Osteocyte (in vitro differentiated cells): ENCODE measurements at regions not wholly inside any gene's neighbourhood (a gene's known extent, or its start where the extent isn't known, plus 50 kb on each side); places are given as distances from the start of the nearest gene placed in this dataset.

Source experiments
- DNase-seq: peaks from one replicate; pipeline ENCODE4 v3.0.0; 2021; ENCODE audit warnings: mixed read lengths; ENCODE audit not compliant: unreplicated experiment; ENCODE audit errors: extremely low spot score
- H3K27ac Mint-ChIP-seq: one replicate; pipeline ENCODE4 v1.8.0; 2021; ENCODE audit warnings: mild to moderate bottlenecking, mixed read lengths; ENCODE audit not compliant: unreplicated experiment
- H3K27me3 Mint-ChIP-seq: one replicate; pipeline ENCODE4 v1.8.0; 2021; ENCODE audit warnings: mixed read lengths; ENCODE audit not compliant: unreplicated experiment
- H3K36me3 Mint-ChIP-seq: one replicate; pipeline ENCODE4 v1.8.0; 2021; ENCODE audit warnings: mixed read lengths; ENCODE audit not compliant: unreplicated experiment
- H3K4me1 Mint-ChIP-seq: one replicate; pipeline ENCODE4 v1.8.0; 2021; ENCODE audit warnings: mixed read lengths; ENCODE audit not compliant: unreplicated experiment
- H3K4me3 Mint-ChIP-seq: one replicate; pipeline ENCODE4 v1.8.0; 2021; ENCODE audit warnings: mild to moderate bottlenecking, moderate library complexity, mixed read lengths; ENCODE audit not compliant: unreplicated experiment
- H3K9me3 Mint-ChIP-seq: one replicate; pipeline ENCODE4 v1.8.0; 2021; ENCODE audit warnings: mixed read lengths; ENCODE audit not compliant: unreplicated experiment
- TF ChIP-seq, protein P1 (sequence below): fragments of 200-600 bp; sonication (generic); IDR thresholded peaks from 2 replicates; pipeline ENCODE4 v1.5.0; 2021; ENCODE audit warnings: antibody characterized with exemption, mild to moderate bottlenecking, moderate library complexity

DNA sequence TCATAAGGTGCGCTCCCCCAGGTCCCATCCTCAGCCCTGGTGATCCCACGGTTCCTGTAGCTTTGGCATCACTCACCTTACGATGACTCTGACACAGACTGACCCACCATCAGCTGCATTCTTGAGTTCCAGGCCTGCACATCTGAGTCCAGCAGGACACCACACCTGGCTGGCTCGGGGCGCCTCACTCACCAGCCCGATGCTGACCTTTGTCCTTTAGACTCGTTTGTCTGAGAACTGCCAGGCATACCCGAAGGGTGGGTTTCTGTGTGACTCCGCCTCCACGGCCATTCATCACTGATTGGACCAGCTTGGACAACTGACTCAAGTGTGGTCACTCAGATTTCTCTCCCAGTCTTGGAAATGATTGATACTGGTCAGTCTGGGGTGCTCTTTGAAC lies 129.4 kb upstream of the CSF3R start:
- Mint-ChIP-seq H3K36me3 (no peaks in the 10 kb centered on the region), H3K27me3 (no peaks in the 10 kb centered on the region), H3K27ac (no peak overlapping the region), H3K4me1 (no peaks in the 10 kb centered on the region), H3K4me3 (no peak overlapping the region), H3K9me3 (no peaks in the 10 kb centered on the region)
- DNase-seq, result no peak
- TF ChIP-seq, protein P1, sequence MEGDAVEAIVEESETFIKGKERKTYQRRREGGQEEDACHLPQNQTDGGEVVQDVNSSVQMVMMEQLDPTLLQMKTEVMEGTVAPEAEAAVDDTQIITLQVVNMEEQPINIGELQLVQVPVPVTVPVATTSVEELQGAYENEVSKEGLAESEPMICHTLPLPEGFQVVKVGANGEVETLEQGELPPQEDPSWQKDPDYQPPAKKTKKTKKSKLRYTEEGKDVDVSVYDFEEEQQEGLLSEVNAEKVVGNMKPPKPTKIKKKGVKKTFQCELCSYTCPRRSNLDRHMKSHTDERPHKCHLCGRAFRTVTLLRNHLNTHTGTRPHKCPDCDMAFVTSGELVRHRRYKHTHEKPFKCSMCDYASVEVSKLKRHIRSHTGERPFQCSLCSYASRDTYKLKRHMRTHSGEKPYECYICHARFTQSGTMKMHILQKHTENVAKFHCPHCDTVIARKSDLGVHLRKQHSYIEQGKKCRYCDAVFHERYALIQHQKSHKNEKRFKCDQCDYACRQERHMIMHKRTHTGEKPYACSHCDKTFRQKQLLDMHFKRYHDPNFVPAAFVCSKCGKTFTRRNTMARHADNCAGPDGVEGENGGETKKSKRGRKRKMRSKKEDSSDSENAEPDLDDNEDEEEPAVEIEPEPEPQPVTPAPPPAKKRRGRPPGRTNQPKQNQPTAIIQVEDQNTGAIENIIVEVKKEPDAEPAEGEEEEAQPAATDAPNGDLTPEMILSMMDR, result no peak

DNA sequence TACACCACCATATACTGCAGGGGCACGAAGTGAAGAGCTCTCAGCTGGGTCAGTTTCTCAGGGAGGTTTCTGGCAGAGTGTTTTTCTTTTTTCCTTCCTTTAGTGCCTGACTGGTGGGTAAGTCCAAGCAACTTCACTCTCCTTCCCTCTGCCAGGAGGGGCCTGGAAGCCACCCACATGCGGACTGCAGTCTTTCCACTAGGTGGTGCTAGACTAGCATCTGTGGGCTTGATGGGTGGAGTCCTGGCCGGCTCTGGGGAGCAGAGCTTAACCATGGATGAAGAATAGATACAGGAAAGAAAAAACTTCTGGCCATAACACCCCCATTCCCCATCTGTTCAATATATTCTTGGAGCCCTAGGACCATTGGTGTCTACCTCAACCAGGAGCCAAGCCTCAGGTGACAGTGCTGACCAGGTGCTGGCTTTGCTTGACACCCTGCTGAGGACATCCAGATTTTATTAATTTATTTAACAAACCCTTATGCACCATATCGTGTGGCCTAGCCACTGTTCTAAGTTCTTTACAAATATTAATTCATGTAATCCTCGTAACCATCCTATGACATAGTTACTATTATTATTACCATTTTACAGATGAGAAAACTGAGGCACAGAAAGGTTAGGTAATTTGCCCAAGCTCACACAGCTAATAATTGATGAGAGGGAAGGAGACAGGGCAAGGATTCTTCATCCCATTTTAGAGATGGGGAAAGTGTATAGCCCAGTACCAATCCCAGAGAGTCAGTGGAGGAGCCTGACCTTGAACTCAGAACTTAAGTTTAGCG lies 126.7 kb upstream of the CSF3R start:
- no peaks in the 10 kb centered on the region for H3K27me3 Mint-ChIP-seq
- no peaks in the 10 kb centered on the region for H3K36me3 Mint-ChIP-seq
- H3K4me1 Mint-ChIP-seq, result no peaks in the 10 kb centered on the region
- H3K4me3 Mint-ChIP-seq, result no peak overlapping the region
- no peaks in the 10 kb centered on the region for H3K9me3 Mint-ChIP-seq
- no peak overlapping the region for H3K27ac Mint-ChIP-seq
- TF ChIP-seq, protein P1, result peak; percentile 47
- no peak for DNase-seq

DNA sequence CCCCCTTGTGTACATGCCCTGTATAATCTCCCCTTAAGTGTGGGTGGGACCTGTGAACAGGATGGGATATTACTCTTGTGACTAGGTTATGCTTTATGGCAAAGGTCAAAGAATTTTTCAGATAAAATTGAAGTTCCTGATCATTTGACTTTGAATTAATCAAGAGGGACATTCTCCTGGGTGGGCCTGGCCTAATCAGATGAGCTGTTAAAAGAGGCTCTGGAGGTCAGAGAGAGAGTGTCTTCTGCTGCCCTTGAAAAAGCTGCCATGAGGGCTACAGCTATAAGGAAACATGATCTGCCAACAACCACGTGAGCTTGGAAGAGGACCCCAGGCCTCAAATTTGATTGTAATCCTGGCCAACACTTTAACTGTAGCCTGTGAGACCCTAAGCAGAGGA lies 125.6 kb upstream of the CSF3R start:
- DNase-seq, result no peak
- Mint-ChIP-seq H3K4me3 (no peak overlapping the region), H3K27ac (no peak overlapping the region), H3K27me3 (no peaks in the 10 kb centered on the region), H3K9me3 (no peaks in the 10 kb centered on the region), H3K4me1 (no peaks in the 10 kb centered on the region), H3K36me3 (no peaks in the 10 kb centered on the region)
- TF ChIP-seq, protein P1, result no peak

DNA sequence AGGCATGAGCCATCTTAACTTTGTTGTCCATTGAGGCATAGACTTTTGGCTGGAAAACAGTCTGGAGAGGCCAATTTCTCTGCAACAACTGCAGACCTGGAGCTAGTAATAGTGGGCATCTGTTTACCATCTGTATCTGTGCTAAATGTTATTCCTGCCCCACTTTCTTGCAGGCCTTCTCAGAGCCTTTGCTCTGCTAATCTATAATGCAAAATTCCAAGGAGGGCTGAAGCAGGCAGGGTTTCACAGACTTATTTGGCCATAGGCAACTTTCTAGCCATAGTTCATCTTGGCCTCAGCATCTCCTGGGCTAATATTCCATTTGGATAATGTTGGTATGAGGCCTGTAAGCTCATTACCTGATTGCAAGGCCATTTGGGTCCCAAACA lies 124.5 kb upstream of the CSF3R start:
- no peaks in the 10 kb centered on the region for H3K4me1 Mint-ChIP-seq
- H3K36me3 Mint-ChIP-seq, result no peaks in the 10 kb centered on the region
- TF ChIP-seq, protein P1, result no peak
- no peak for DNase-seq
- no peaks in the 10 kb centered on the region for H3K9me3 Mint-ChIP-seq
- H3K4me3 Mint-ChIP-seq, result no peak overlapping the region
- peaks cover 3% of the 10 kb centered on the region for H3K27me3 Mint-ChIP-seq
- H3K27ac Mint-ChIP-seq, result no peak overlapping the region

DNA sequence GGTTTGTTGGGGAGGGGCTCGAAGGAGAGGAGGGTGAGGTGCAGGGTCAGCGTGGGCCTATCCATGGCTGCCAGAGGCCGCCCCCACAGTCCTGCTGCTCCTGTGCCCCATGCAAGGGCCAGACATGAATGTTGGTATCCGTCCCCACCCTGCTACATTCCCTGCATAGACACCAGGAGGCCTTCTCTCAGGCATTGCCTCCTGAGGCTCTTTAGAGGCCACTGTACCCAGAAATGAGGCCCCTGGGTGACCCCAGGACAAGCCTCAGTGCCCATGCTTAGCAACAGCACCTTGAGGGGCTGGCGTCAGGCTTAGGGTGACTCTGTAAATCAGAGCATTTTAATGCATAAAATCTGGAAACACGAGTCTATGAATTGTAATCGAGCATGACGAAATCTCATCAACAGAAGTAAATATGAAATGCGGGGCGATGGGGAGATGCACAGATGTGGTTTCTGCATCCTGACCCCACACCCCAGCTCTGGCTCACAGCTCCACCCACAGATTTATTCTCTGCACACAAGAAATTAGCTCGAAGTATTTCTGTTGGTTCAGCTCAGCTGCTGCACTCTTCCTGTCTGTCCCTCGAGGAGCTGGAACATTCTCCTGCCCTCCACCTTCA lies 124.0 kb upstream of the CSF3R start:
- no peaks in the 10 kb centered on the region for H3K36me3 Mint-ChIP-seq
- H3K27me3 Mint-ChIP-seq, result peaks cover 3% of the 10 kb centered on the region
- no peaks in the 10 kb centered on the region for H3K9me3 Mint-ChIP-seq
- TF ChIP-seq, protein P1, result no peak
- H3K27ac Mint-ChIP-seq, result no peak overlapping the region
- no peak overlapping the region for H3K4me3 Mint-ChIP-seq
- H3K4me1 Mint-ChIP-seq, result no peaks in the 10 kb centered on the region
- no peak for DNase-seq
